ENCODE measurements at regions not wholly inside any gene's neighbourhood (a gene's known extent, or its start where the extent isn't known, plus 50 kb on each side); places are given as distances from the start of the nearest gene placed in this dataset.

DNA sequence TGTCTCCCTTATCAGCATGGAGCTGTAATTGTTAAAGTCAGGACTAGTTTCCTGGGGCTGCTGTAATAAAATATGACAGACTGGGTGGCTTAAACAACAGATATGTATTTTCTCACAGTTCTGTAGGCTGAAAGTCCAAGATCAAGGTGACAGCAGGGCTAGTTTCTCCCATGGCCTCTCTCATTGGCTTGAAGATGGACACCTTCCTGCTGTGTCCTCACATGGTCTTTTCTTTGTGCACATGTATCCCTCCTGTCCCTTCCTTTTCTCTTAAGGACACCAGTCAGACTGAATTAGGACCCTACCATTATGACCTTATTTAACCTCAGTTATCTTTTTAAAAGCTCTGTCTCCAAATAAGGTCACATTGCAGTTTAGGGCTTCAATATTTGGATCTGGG is 700.5 kb upstream of the MEF2C start:
- no peak overlapping the region for H3K14ac ChIP-seq (ENCODE audit: insufficient read length)
- no peak overlapping the region for H2AFZ ChIP-seq (ENCODE audit: low read length)
- H3K4me1 ChIP-seq (replicated peaks in 1 of 4; ENCODE audit: control insufficient read depth in 3 of 4, insufficient read depth in 4 of 4, low read length in 3 of 4), result peaks cover 0 to 4% (median 3%) of the 10 kb centered on the region in 4 experiments; a peak in 2 of 7 replicates
- H3K23ac ChIP-seq (ENCODE audit: insufficient read length), result no peak overlapping the region
- no peak overlapping the region for H3K4me2 ChIP-seq (ENCODE audit: insufficient read depth in 1 of 2, low read depth in 2 of 2, low read length in 2 of 2)
- H3K36me3 ChIP-seq (ENCODE audit: control insufficient read depth in 2 of 4, insufficient read depth in 4 of 4, low read length in 3 of 4), result no peaks in the 10 kb centered on the region
- H3K56ac ChIP-seq (replicated peaks; ENCODE audit: insufficient read length, low read depth, low read length), result no peak overlapping the region
- no peak for FAIRE-seq
- H2BK12ac ChIP-seq (ENCODE audit: low read depth, low read length), result no peak overlapping the region
- H4K5ac ChIP-seq (ENCODE audit: insufficient read length, low read depth, low read length), result no peak overlapping the region
- H3K27ac ChIP-seq (ENCODE audit: low read depth, low read length), result no peak overlapping the region
- H2AK5ac ChIP-seq (ENCODE audit: low read depth, low read length), result no peak overlapping the region
- H3K9ac ChIP-seq (replicated peaks in 1 of 4; ENCODE audit: extremely low read depth in 1 of 4, low read depth in 3 of 4, low read length in 3 of 4), result no peak overlapping the region
- ChIA-PET POLR2A (ENCODE audit: partially characterized antibody) (no interaction called here), CTCF (ENCODE audit: partially characterized antibody) (interaction anchor here (0.9 kb wide), 1 partner anchor 217 kb away, joined by 3 read pairs; no protein-coding TSS in a partner anchor)
- no peaks in the 10 kb centered on the region for H3K23me2 ChIP-seq (ENCODE audit: low read depth, low read length)
- no peak overlapping the region for H2BK120ac ChIP-seq (replicated peaks; ENCODE audit: low read depth, low read length)
- no peaks in the 10 kb centered on the region for H4K20me1 ChIP-seq (replicated peaks in 1 of 2; ENCODE audit: control insufficient read depth in 1 of 2, insufficient read depth in 2 of 2, low read length in 2 of 2)
- H2BK15ac ChIP-seq (ENCODE audit: low read length), result no peak overlapping the region
- H3K4me3 ChIP-seq (ENCODE audit: extremely low read depth in 1 of 4, insufficient read depth in 2 of 4, low read depth in 3 of 4, low read length in 4 of 4), result no peak overlapping the region
- no peak overlapping the region for H2BK5ac ChIP-seq (ENCODE audit: low read depth, low read length)
- H3K18ac ChIP-seq (ENCODE audit: extremely low read depth, low read length), result no peak overlapping the region
- no peaks in the 10 kb centered on the region for H3K79me2 ChIP-seq (ENCODE audit: control insufficient read depth in 1 of 2, insufficient read depth in 2 of 2, low read length in 2 of 2)
- no peak overlapping the region for H4K8ac ChIP-seq (ENCODE audit: extremely low read depth, insufficient read depth, low read length)
- no peaks in the 10 kb centered on the region; a peak in 1 of 4 replicates for H3K9me3 ChIP-seq (ENCODE audit: insufficient read depth in 2 of 2, low read depth in 1 of 2, low read length in 1 of 2)
- no peak for DNase-seq (ENCODE audit: low read depth in 1 of 2, low spot score in 2 of 2)
- no peak overlapping the region for H2BK20ac ChIP-seq (ENCODE audit: low read length)
- H3K79me1 ChIP-seq (ENCODE audit: low read depth, low read length), result no peaks in the 10 kb centered on the region
- H4K91ac ChIP-seq (replicated peaks; ENCODE audit: insufficient read length, low read length), result no peak overlapping the region
- H3K27me3 ChIP-seq (replicated peaks in 1 of 4; ENCODE audit: control insufficient read depth in 3 of 4, extremely low read depth in 1 of 4, insufficient read depth in 3 of 4, low read length in 3 of 4), result no peaks in the 10 kb centered on the region
- H3K4ac ChIP-seq (replicated peaks; ENCODE audit: insufficient read length, low read depth, low read length), result no peak overlapping the region
- TF ChIP-seq GABPA (IDR thresholded peaks at IDR 0.05; ENCODE audit: borderline replicate concordance, insufficient read depth, low read length) (no peak), SUZ12 (IDR thresholded peaks at IDR 0.05; ENCODE audit: low read length) (no peak), ZNF274 (IDR thresholded peaks at IDR 0.05; ENCODE audit: borderline replicate concordance, extremely low read depth, low read length) (no peak), TCF12 (IDR thresholded peaks at IDR 0.05; ENCODE audit: low read depth, low read length) (no peak), JUN (IDR thresholded peaks at IDR 0.05; ENCODE audit: low read depth, low read length) (no peak)
